GM18868 (cell line): ENCODE measurements at regions not wholly inside any gene's neighbourhood (a gene's known extent, or its start where the extent isn't known, plus 50 kb on each side); places are given as distances from the start of the nearest gene placed in this dataset.
"Not testable (repeated sequence)": the region's sequence is repeated elsewhere in the genome, so short reads cannot be mapped to it uniquely, and the experiment has no call there.

Experiments
- ATAC-seq: cut with Tn5 transposase; IDR thresholded peaks from one replicate; pipeline ENCODE4 v1.9.1; 2021; ENCODE audit warnings: mild to moderate bottlenecking, moderate library complexity; ENCODE audit not compliant: unreplicated experiment

GRCh38 chr12:89161557-89161956 lies 190.7 kb downstream of the DUSP6 start:
- ATAC-seq, result no peak

GRCh38 chr12:89160716-89161123 lies 191.6 kb downstream of the DUSP6 start:
- peak; percentile 24 for ATAC-seq

- ATAC-seq, result no peak
These were observed 194.9 kb downstream of the DUSP6 start for GRCh38 chr12:89157413-89157812.

GRCh38 chr12:89156862-89157262 lies 195.4 kb downstream of the DUSP6 start:
- no peak for ATAC-seq

- ATAC-seq, result no peak
These were observed 196.0 kb downstream of the DUSP6 start for GRCh38 chr12:89156340-89156739.

- ATAC-seq, result no peak
These were observed 196.5 kb downstream of the DUSP6 start for GRCh38 chr12:89155826-89156225.

DNA sequence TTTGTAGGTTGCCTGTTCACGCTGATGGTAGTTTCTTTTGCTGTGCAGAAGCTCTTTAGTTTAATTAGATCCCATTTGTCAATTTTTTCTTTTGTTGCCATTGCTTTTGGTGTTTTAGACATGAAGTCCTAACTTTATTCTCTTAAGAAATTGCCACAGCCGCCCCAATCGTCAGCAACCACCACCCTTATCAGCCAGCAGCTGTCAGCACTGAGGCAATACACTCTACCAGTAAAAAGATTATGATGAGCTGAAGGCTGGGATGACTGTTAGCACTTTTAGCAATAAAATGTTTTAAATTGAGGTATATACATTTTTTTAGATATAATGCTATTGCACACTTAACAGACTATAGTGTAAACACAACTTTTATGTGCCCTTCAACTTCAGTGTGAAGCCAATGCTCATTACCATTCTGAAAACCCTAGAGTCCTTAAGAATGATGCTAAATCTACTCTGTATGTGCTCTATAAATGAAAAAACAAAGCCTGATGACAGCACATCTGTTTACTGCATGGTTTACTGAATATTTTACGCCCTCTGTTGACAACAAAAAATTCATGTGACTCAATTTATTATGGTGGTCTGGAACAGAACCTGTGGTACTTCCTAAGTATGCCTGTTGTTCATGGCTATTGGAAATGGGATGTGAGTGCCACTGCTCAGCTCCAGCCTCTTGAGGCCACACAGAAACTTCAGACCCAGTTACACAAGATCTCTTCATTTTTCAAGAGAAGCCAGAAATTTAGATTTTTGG lies 197.4 kb downstream of the DUSP6 start:
- ATAC-seq, result no peak

DNA sequence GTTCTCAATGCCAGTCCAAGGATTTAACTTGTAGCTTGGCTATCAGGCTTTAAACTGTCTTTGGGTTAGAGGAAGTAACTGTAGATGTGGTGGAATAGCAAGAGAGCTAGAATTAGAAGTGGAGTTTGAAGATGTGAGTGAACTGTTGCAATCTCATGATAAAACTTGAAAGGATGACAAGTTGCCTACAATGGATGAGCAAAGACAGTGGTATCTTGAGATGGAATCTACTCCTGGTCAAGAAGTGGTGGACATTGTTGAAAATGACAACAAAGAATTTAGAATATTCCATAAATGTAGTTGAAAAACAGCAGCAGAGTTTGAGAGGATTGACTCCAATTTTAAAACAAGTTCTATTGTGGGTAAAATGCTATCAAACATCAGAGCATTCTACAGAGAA lies 199.0 kb downstream of the DUSP6 start:
- ATAC-seq, result no peak

DNA sequence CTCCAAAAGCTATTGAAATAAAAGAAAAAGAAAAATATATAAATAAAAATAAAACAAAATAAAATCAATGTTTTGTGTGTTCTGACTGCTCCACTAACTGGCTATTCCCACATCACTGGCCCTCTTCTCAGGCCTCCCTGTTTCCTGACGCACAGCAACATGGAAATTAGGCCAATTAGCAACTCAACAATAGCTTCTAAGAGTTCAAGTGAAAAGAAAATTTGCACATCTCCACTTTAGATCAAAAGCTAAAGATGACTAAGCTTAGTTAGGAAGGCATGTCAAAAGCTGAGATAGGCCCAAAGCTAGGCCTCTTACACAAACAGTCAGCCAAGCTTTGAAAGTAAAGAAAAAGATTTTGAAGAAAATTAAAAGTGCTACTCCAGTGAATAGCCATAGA lies 200.8 kb downstream of the DUSP6 start:
- ATAC-seq, result no peak

DNA sequence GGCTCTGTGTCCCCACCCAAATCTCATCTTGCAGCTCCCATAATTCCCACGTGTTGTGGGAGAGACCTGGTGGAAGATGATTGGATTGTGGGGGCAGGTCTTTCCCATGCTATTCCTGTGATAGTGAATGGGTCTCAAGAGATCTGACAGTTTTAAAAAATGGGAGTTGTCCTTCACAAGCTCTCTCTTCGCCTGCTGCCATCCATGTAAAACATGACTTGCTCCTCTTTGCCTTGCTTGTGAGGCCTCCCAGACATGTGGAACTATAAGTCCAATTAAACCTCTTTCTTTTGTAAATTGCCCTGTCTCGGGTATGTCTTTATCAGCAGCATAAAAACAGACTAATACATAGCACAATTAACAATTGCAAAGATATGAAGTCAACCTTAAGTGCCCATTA lies 201.5 kb downstream of the DUSP6 start:
- ATAC-seq, result not testable (repeated sequence)

DNA sequence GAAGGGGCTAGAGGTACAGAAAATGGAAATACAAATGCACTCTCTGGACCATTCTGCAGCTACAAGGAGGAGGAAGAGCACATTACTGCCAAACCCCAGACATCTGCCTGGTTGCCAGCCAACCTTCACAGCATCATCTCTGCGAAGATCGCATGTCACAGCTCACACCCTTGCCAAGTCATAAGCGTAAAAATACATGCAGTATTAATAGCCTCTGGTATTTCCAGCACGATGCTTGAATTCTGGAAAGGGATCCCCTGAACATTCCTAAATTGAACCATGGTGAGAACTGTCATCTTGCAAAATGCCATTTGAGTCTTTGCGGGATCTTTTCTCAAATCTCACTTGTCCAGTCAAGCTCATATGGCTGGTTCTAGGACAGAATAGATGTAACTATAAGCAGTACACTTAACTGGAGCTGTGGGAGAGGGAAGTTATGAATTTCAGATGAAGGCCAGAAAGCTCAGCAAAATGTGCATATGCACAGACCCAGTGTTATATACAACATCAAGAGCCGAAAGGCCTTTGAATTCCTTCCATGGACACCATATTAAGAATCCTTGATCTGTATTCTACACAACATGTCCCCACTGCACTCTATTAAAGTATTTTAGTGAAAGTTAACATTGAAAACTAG lies 211.6 kb downstream of the DUSP6 start:
- ATAC-seq, result no peak

DNA sequence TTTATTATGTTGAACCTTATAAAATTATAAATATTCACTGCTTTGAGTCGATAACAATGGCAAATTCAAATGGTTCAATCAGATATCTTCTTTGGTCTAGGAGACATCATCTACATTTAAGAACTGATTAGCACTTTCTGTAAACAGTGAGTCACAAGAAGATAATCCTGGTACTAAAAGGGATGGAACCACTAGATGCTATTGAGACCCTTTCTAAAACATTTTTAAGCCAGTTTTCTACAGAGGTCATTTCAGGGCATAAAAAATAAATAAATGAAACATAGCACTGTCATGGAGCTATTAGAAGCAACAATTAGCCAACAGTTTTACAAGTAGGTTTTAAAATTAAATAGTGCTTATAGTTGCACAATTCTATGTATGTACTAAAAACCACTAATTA lies 212.2 kb downstream of the DUSP6 start:
- ATAC-seq, result no peak

- no peak for ATAC-seq
These were observed 212.9 kb downstream of the DUSP6 start for GRCh38 chr12:89139390-89139789.

GRCh38 chr12:89138048-89138852 lies 214.1 kb downstream of the DUSP6 start:
- no peak for ATAC-seq

DNA sequence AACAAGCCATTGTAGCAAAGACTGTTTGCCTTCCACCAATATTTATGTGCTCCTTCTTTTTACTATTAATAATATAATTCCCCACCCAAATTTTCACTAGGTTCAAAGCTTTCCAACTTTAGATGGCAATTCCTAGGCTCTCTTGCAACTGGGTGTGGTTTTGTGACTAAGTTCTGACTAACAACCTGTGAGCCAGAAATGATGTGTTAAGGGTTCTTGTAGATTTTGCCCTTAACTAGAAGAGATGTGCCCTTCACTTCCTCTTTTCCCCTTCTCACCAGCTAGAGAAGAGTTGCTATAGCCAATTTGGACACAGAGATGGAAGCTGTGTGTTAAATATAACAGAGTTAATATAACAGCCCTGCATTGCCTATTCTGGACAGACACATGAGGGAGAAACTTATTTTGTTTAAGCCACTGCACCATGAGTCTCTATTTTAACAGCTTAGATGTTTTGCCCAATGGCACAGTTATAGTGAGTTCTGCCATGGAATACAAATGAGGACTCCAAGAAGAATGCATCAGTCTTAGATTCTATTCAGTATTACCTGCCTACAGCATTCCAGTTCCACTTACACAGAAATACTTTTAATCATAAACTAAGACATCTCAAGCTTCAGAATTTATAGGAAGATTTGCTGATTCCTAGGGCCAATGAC lies 216.2 kb downstream of the DUSP6 start:
- peak; percentile 83 for ATAC-seq

- no peak for ATAC-seq
These were observed 218.0 kb downstream of the DUSP6 start for GRCh38 chr12:89134213-89134770.

DNA sequence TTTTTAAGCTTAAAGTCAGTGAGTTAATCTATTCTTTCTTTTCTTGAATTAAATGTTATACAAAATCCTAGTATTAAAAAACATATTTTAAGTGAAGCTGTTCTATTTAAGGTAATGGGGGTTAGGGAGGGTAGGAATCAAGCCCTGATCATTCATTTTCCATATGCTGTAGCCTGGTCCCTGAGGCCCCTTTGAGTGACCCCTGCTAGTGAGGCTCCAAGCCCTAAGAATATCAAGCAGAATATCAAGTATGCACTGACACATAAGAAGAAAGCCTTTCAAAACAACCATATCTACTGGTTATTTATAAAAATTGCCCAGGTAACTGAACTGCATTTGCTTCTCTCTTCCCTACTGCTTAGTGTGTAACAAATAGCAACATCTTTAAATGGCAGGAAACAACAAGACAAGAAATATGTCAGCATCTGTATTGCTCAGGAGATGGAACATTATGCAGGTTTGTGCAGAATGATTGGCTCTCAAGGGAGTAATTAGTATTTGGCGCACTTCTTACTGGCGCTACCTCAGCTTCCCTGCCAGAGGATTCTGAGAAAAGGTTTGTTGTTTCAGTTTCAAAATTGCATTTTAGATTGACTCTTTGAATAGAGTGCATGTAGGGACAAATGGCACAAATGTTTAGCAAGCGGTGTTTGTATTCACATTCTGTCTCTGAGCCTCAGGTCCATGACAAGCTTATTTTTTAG lies 223.0 kb downstream of the DUSP6 start:
- ATAC-seq, result no peak

DNA sequence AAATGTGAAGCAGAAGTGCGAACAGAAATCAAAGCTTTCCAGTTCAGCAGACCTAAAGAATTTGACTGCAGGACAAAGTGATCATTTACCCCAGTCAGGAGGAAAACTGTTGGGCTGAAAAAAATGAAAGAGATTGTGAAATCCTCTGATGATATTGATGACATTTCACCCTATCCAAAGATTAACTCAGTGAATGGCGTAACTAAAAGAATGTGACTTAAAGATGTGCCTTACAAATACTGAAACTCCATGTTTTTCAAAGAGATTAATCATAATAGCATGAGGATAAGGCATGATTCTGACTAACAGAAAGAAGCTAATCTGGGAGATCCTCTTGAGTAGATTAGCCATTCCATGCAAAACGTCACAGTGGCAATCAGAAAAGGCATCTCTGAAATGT lies 225.6 kb downstream of the DUSP6 start:
- no peak for ATAC-seq

DNA sequence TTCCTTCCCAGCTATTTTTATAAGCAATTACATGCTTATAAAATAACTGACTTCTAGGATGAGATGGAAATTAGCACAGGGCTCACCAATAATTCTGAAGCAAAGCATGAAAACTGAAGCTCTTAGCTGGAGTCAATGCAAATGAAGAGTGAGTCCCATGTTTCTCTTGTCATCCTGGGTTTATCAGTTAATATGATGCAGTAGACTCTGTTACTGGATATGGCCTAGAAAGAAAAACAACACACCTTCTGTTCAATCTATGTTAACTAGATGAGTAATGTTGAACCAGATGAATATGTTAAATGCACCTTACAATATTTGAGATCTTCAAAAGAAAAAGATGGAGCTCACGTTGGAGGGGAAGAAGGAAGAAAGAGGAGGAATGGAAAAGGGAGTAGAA lies 229.4 kb downstream of the DUSP6 start:
- no peak for ATAC-seq

DNA sequence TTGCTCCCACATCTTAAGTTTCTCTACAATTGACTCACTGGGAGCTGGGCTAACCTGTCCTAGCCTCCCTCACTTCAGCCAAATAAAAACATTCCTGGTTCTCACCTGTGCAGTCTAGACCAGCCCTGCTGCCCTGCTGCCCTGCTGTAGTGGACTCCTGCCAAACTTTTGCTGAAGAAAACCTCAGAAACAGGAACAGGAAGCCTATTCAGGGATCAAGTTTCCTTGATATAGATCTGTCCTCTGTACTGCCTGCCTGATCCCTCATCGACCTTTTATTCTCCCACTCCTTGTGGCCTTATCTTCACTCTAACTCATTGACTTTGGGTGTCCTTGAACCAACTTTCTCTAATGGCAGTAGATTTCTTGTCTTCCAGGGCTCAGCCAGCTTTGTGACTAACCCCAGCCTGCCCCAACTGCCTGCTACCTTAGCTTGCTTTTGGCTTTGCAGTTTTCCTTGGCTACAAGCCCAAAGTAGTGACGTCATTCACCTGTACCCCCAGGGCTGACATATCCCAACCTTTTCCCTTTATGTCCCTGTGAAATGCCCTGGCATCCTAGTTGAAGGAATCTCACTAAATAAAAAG lies 234.8 kb downstream of the DUSP6 start:
- no peak for ATAC-seq
